HG03039 (cell line): ENCODE measurements at regions not wholly inside any gene's neighbourhood (a gene's known extent, or its start where the extent isn't known, plus 50 kb on each side); places are given as distances from the start of the nearest gene placed in this dataset.
"Not testable (repeated sequence)": the region's sequence is repeated elsewhere in the genome, so short reads cannot be mapped to it uniquely, and the experiment has no call there.

Experiments
- ATAC-seq: cut with Tn5 transposase; IDR thresholded peaks from one replicate; pipeline ENCODE4 v1.9.1; 2021; ENCODE audit warnings: mild to moderate bottlenecking, moderate library complexity; ENCODE audit not compliant: unreplicated experiment

DNA sequence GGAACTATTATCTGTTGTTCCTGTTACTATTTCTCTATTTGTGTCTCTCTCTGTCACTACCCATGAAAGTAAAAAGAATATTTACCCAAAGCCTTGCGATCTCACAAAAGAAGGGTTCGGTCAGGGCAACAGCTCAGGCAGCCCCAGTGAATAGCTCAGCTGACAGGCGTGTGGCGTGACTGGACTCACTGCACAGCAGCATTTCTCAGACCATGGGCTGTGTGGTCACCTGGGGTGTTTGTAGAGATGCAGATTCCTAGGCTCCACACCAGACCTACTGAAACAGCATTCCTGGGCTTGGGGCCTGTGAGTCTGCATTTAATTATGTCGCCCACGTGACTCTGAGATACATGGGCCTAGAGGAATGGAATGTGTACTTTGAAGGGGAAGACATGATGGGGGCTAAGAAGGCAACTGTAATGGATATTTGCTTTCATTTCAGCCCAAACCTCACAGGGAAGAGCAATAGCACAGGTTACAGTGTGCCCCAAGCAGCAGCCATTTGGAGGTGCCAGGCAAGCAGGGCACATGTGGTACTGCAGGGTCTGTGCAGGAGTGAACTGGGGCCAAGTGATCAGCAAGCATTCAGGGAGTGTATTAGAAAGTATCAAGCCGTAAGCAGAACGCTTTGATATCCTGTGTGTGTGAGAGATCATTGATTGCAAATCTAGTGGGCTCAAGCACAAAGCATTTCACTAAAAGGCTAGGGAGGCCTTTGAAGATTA lies 90.4 kb upstream of the RBMS1 start:
- ATAC-seq: no peak

DNA sequence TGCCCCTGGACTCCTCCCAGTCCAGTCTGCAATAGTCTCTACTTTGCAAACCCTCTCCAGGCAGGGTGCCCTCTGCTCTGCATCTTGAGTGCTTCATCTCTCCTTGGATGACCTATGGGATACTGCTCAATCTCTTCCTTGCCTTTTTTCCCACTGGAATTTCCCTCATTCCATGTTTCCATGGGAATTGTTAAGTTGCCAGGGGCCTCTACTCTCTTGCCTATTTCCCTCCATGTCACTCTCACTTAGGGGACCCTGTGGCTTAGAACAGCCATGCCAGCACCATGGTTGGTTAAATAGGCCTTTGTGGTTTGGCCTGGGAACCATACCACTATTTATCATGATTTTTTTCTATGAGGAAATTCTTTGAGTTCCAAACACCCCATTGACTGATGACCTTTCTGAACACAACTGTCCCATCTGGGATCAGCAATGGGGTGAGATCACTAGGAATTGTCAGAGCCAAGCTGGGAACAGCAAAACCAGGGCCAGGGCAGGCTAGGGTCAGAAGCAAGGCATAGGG lies 91.4 kb upstream of the RBMS1 start:
- ATAC-seq: no peak

- no peak for ATAC-seq
Measured at GRCh38 chr2:160590664-160591063, 97.1 kb upstream of the RBMS1 start.

DNA sequence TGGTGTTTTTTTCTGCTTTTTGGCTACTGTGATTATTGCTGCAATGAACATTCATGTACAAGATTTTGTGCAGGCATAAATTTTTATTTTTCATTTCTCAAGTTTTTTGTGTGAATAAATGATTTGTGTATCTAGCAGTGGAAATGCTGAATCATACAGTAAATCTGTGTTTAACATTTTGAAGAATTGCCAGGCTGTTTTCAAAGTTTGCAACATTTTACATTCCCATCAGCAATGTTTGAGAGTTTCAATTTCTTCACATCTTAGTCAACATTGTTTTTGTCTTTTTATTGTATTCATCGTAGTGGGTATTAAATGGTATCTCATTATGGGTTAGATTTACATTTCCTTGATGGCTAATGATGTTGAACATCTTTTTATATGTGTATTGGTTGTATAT lies 98.8 kb upstream of the RBMS1 start:
- no peak for ATAC-seq

GRCh38 chr2:160592993-160593392 lies 99.4 kb upstream of the RBMS1 start:
- ATAC-seq: no peak

DNA sequence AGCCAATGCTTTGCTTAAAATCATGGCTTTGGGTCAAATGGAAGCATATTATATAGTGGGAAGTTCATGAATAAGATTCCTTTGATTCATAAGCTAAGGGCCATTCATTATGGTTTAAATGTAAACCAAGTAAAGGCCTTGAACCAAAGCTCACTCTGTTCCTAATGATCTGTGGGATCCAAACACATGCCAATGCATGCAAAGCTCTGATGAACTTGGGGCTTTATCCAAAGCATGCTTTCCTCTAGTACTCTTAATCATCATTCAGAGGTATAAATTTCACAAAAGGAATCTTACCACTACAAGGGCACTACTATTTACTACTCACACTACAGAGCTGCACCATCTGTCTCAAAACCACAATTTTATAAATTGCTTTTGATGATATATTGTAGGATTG lies 102.8 kb upstream of the RBMS1 start:
- ATAC-seq: no peak

DNA sequence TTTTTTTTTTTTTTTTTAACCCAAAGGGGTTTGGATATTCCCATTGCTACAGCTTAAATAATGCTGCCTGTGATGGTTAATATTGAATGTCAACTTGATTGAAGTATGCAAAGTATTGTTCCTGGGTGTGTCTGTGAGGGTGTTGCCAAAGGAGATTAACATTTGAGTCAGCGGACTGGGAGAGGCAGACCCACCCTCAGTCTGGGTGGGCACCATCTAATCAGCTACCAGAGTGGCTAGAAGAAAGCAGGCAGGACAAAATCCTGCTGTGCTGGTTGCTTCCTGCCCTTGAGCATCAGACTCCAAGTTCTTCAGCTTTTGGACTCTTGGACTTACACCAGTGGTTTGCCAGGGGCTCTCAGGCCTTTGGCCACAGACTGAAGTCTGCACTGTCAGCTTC lies 106.8 kb upstream of the RBMS1 start:
- ATAC-seq: not testable (repeated sequence)

GRCh38 chr2:160602073-160602472 lies 108.5 kb upstream of the RBMS1 start:
- ATAC-seq: no peak

GRCh38 chr2:160603771-160604510 lies 110.3 kb upstream of the RBMS1 start:
- no peak for ATAC-seq

DNA sequence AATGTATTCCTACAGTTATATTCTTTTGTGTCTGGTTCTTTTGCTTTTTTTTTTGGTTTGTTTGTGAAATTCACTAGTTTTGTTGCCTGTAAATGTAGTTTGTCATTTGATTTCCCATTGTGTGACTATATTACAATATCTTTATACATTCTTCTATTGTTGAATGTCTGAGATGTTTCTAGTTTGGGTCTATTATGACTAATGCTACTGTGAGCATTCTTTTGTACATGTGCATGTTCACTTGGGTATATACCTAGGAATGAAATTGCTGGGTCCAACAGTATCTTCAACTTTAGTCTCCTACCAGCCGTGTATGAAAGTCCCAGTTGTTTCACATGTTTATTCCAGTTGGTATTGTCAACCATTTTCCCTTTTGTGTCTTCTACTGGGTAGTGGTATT lies 112.7 kb upstream of the RBMS1 start:
- ATAC-seq: no peak

DNA sequence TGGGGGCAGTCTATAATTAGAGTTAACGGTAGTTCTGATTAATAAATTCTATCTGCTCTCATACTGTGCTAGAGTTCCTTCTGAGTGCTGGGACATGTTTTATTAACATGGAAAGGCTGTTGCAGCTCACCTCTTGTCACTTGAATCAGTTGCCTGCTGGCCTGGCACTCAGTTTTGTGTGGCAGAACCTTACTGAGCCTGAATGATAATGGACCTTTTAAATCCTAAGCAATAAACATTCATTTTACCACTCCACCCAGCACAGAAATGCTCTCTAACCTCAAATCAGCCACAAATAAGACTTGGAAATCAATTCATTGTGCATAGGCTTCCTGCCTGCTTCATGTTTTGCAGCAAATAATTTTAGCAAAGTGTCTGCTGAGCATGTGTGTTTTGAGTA lies 115.0 kb upstream of the RBMS1 start:
- no peak for ATAC-seq

DNA sequence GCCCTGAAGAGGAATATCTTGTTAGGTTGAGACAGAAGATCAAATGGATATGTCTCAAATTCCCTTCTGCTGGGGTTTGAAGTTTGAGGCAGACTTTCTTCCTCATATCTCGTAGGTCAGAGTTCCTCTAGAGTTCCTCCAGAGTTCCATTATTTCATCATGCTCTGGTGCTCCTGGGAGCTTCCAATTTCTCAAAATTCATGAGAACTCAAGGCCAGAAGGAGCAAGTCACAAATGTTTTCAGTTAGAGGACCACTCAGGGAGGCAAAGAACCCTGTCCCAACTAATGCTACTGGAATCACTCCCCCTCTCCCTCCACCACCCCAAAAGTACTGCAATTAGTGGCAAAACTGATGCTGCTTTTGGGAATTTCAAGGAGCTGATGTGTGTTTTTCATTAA lies 115.7 kb upstream of the RBMS1 start:
- no peak for ATAC-seq

GRCh38 chr2:160610041-160610440 lies 116.4 kb upstream of the RBMS1 start:
- ATAC-seq: no peak

GRCh38 chr2:160612266-160612856 lies 118.8 kb upstream of the RBMS1 start:
- ATAC-seq: no peak

- ATAC-seq: no peak
Measured at GRCh38 chr2:160613466-160614153, 120.0 kb upstream of the RBMS1 start.

DNA sequence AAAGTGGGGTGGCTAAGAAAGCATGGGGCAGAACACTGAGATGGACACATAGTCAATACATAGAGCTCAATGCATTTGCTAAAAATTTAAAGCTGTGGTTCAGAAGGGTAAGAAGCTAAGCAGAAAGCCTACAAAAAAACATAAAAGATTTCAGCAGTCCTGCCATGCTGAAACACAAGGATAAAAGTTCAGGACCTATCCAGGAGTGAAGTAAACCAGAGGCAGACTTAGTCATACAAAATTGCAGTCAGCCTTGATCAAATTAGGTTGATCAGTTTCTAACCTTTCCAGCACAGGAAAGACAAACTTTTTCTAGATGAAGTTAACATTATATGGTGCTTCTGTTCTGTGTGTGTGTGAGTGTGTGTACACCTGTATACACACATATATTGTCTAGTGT lies 120.8 kb upstream of the RBMS1 start:
- ATAC-seq: no peak

DNA sequence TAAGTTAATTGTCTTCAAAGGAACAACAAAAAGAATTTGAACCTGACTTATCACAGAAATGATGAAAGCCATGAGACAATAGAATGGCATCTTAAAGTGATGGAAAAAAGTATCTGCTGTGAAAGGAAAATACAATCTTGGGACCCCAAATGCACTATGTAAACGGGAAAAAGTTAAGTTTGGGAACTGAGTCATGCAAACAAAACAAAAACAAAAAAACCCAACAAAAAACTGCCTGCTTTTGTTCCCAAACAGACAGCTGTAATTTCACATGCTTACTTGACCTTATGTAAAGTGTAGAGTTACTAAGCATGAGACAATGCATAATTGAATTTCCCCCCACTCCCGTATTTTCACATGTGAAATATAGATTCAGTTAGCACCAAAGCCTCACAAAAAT lies 122.1 kb upstream of the RBMS1 start:
- ATAC-seq: no peak

DNA sequence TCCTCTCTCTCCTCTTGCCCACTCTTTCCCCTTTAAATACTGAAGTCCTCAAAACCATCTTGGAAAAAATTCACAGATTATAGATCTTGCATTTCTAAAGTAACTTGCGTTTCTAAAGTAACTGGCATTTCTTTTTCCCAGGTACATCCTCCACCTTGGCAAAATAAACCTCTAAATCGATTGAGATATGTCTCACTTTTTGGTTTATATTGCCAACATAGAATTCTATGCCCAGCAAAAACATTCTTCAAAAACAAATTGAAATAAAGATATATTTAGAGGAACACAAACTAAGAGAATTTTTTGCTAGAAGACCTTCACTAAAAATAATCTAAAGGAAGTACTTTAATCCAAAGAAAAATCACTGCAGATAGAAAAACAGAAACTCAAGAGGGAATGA lies 122.5 kb upstream of the RBMS1 start:
- no peak for ATAC-seq

GRCh38 chr2:160621748-160622147 lies 128.1 kb upstream of the RBMS1 start:
- no peak for ATAC-seq

DNA sequence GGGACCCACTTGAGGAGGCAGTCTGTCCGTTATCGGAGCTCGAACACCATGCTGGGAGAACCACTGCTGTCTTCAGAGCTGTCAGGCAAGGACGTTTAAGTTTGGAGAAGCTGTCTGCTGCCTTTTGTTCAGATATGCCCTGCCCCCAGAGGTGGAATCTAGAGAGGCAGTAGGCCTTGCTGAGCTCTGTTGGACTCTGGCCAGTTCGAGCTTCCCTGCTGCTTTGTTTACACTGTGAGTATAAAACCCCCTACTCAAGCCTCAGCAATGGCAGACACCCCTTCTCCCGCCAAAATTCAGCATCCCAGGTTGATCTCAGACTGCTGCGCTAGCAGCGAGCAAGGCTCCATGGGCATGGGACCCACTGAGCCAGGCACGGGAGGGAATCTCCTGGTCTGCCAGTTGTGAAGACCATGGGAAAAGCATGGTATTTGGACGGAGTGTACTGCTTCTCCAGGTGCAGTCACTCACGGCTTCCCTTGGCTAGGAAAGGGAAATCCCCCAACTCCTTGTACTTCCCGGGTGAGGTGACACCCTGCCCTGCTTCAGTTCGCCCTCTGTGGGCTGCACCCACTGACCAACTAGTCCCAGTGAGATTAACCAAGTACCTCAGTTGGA lies 134.5 kb upstream of the RBMS1 start:
- not testable (repeated sequence) for ATAC-seq

DNA sequence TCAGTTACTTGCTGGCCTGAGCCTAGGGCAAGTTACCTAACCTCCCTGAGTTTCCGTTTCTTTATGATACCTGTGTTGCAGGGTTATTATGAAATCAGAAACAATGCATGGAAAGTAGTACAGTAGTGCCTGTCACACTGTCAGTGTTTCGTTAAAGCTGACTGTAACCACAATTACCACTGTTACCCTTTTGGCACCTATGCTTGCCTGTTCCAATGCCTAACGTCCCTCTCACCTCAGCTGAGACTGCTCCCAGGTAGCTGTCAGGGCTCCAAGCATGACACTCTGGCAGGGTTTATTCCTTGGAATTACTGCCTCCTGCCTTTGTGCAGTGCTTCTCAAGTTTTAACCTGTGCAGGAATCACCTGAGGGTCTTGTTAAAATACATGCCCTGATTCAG lies 135.2 kb upstream of the RBMS1 start:
- ATAC-seq: no peak
